ENCODE measurements at regions not wholly inside any gene's neighbourhood (a gene's known extent, or its start where the extent isn't known, plus 50 kb on each side); places are given as distances from the start of the nearest gene placed in this dataset.

DNA sequence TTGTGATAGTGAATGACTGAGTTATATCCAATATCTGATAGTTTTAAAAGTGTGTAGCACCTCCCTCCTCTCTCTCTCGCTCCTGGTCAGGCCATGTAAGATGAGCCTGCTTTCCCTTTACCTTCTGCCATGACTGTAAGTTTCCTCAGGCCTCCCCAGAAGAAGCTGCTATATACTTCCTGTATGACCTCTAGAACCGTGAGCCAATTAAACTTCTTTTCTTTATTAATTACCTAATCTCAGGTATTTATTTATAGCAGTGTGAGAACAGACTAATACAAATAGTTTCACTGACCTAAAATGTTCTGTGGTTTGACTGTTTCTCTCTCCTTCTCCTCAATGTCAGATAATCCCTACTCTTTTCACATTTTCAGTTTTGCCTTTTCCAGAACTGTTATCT, 321.3 kb upstream of the MBL2 start:
- no peaks in the 10 kb centered on the region for H3K27me3 ChIP-seq
- intact Hi-C loops (cut with DNase I; ENCODE audit: low total_unique reads), result no loop called here
- no peak for DNase-seq
- no peaks in the 10 kb centered on the region for H3K9me3 ChIP-seq
- H3K36me3 ChIP-seq, result no peaks in the 10 kb centered on the region
- TF ChIP-seq POLR2A (IDR thresholded peaks at IDR 0.05), result no peak
- H3K4me3 ChIP-seq, result no peak overlapping the region
- H3K4me1 ChIP-seq, result no peaks in the 10 kb centered on the region
- H3K27ac ChIP-seq, result no peak overlapping the region

DNA sequence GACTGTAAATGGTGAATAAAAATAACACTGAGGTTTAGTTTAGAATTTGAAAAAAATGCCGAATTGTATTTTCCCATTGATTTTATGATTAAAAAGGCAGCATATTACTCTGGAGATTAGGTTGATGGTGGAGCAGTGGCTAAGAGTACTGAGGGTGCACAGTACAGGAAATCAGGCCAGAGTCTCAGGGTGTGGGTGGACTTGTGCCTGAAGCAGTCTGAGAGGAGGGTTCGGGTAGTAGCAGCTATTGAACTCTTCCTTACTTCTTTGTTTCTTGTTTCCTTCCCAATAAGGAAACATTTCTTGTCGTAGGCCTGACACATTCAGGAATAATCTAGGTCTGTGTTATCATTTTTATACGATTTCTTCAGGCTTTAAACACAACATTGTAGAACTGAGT, 319.0 kb upstream of the MBL2 start:
- intact Hi-C loops (cut with DNase I; ENCODE audit: low total_unique reads), result no loop called here
- no peak for TF ChIP-seq POLR2A (IDR thresholded peaks at IDR 0.05)
- TF ChIP-seq, protein P1, sequence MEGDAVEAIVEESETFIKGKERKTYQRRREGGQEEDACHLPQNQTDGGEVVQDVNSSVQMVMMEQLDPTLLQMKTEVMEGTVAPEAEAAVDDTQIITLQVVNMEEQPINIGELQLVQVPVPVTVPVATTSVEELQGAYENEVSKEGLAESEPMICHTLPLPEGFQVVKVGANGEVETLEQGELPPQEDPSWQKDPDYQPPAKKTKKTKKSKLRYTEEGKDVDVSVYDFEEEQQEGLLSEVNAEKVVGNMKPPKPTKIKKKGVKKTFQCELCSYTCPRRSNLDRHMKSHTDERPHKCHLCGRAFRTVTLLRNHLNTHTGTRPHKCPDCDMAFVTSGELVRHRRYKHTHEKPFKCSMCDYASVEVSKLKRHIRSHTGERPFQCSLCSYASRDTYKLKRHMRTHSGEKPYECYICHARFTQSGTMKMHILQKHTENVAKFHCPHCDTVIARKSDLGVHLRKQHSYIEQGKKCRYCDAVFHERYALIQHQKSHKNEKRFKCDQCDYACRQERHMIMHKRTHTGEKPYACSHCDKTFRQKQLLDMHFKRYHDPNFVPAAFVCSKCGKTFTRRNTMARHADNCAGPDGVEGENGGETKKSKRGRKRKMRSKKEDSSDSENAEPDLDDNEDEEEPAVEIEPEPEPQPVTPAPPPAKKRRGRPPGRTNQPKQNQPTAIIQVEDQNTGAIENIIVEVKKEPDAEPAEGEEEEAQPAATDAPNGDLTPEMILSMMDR (IDR thresholded peaks at IDR 0.05), result no peak
- H3K27me3 ChIP-seq, result no peaks in the 10 kb centered on the region
- H3K9me3 ChIP-seq, result no peaks in the 10 kb centered on the region
- H3K36me3 ChIP-seq, result no peaks in the 10 kb centered on the region
- DNase-seq, result no peak
- no peak overlapping the region for H3K27ac ChIP-seq
- H3K4me1 ChIP-seq, result no peaks in the 10 kb centered on the region
- H3K4me3 ChIP-seq, result no peak overlapping the region

DNA sequence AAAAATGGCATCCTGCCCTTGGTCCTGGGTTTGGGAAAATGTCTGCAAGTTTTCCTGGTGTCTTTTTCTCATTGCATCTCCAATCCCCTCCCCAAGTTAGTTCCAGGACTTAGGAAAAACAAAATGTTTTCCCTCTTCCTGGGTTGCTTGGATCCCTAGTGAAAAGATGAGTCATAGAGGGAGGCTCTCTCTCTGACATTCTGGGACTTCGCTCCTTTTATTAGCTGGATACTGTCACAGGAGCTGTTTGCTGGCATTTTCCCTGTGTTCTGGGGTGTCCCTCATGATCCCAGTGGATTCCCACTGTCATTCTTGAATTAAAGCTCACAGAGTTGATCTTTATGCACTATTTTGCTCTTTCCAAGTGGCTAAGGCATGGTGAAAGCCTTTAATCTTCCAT, 316.4 kb upstream of the MBL2 start:
- Histone ChIP-seq H3K4me3 (no peak overlapping the region), H3K9me3 (no peaks in the 10 kb centered on the region), H3K36me3 (no peaks in the 10 kb centered on the region), H3K4me1 (no peaks in the 10 kb centered on the region), H3K27ac (no peak overlapping the region), H3K27me3 (no peaks in the 10 kb centered on the region)
- no peak for DNase-seq
- TF ChIP-seq POLR2A (IDR thresholded peaks at IDR 0.05), result no peak
- TF ChIP-seq, protein P1 (IDR thresholded peaks at IDR 0.05), result no peak
- intact Hi-C loops (cut with DNase I; ENCODE audit: low total_unique reads), result no loop called here

DNA sequence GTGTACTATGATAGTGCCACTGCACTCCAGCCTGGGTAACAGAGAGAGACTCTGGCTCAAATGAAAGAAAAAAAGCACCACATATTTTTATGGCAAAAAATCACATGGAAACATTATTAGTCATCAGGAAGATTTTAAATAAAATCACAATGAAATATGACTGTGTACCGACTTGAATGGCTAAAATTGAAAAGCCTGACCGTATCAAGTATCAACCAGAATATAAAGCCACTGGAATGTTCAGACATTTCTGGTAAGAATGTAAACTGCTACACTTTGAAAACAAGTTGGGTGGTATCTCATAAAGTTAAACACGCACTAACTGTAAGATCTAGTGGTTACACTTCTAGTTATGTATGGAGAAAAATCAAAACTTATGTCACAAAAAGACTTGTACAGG, 306.7 kb upstream of the MBL2 start:
- DNase-seq, result no peak
- intact Hi-C loops (cut with DNase I; ENCODE audit: low total_unique reads), result no loop called here
- no peak overlapping the region for H3K27ac ChIP-seq
- no peaks in the 10 kb centered on the region for H3K36me3 ChIP-seq
- H3K27me3 ChIP-seq, result no peaks in the 10 kb centered on the region
- no peaks in the 10 kb centered on the region for H3K9me3 ChIP-seq
- H3K4me1 ChIP-seq, result no peaks in the 10 kb centered on the region
- TF ChIP-seq POLR2A (IDR thresholded peaks at IDR 0.05), result no peak
- TF ChIP-seq, protein P1 (IDR thresholded peaks at IDR 0.05), result no peak
- no peak overlapping the region for H3K4me3 ChIP-seq

DNA sequence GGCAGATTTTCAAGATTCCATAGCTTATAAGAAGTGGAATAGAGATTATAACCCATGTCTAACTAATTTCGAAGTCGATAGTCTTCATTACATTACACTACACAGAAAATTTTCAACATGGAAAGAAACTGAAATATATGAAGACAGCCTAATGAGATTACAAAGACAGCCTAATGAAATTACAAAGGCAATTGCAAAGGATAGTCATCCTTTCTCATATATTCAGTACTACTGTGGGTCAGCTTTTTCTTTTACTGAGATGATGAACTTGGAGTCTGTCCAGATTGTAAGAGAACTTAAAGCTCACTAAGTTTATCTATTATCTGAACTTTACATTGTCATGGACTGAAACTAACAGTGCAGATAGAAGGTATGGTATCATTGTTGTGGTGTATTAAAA, 304.4 kb upstream of the MBL2 start:
- TF ChIP-seq, protein P1 (IDR thresholded peaks at IDR 0.05), result no peak
- no peak for TF ChIP-seq POLR2A (IDR thresholded peaks at IDR 0.05)
- intact Hi-C loops (cut with DNase I; ENCODE audit: low total_unique reads), result no loop called here
- Histone ChIP-seq H3K27ac (no peak overlapping the region), H3K36me3 (no peaks in the 10 kb centered on the region), H3K9me3 (no peaks in the 10 kb centered on the region), H3K27me3 (no peaks in the 10 kb centered on the region), H3K4me1 (no peaks in the 10 kb centered on the region), H3K4me3 (no peak overlapping the region)
- DNase-seq, result no peak

DNA sequence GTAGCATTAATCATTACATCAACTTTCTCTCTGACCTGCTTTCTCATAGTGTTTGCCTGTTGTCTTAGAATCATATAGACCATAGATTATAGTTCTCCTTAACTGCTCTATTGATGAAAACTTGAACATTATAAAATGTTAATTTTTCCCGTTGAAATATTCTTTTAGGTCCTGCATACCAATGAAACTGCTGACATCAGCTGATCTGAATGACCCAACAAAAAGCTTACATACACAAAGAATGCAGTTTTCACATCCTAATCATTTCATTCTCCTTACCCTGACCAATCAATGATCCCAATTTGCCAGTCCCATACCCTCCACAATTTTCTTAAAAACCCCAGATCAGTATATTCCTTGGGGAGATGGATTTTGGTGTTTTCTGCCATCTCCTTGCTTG, 302.9 kb upstream of the MBL2 start:
- H3K4me3 ChIP-seq, result no peak overlapping the region
- no peak for DNase-seq
- no peaks in the 10 kb centered on the region for H3K36me3 ChIP-seq
- no peaks in the 10 kb centered on the region for H3K27me3 ChIP-seq
- no peak overlapping the region for H3K27ac ChIP-seq
- TF ChIP-seq, protein P1 (IDR thresholded peaks at IDR 0.05), result no peak
- TF ChIP-seq POLR2A (IDR thresholded peaks at IDR 0.05), result no peak
- no peaks in the 10 kb centered on the region for H3K9me3 ChIP-seq
- H3K4me1 ChIP-seq, result no peaks in the 10 kb centered on the region
- intact Hi-C loops (cut with DNase I; ENCODE audit: low total_unique reads), result no loop called here
